ENCODE measurements at regions not wholly inside any gene's neighbourhood (a gene's known extent, or its start where the extent isn't known, plus 50 kb on each side); places are given as distances from the start of the nearest gene placed in this dataset.

- no peak overlapping the region for H3K4me2 ChIP-seq (ENCODE audit: low read length)
- H4K20me1 ChIP-seq (ENCODE audit: insufficient read depth) = no peaks in the 10 kb centered on the region
- BruUV-seq (replicated peaks) = no TSS peak
- TF ChIP-seq RAD21 (IDR thresholded peaks at IDR 0.05; ENCODE audit: low read depth) (no peak), ZNF274 (IDR thresholded peaks at IDR 0.05; ENCODE audit: low read depth, low read length) (no peak), SP1 (IDR thresholded peaks at IDR 0.05; ENCODE audit: low read depth) (no peak), ZBTB33 (IDR thresholded peaks at IDR 0.05; ENCODE audit: extremely low read depth, insufficient replicate concordance, low read length) (no peak), EZH2phosphoT487 (IDR thresholded peaks at IDR 0.05; ENCODE audit: borderline replicate concordance) (no peak), EGR1 (IDR thresholded peaks at IDR 0.05; ENCODE audit: low read depth) (no peak), ZFX (IDR thresholded peaks at IDR 0.05) (no peak), MAX (IDR thresholded peaks at IDR 0.05) (no peak)
- no peak overlapping the region for H3K27ac ChIP-seq (ENCODE audit: low read depth, low read length)
- ChIA-PET RAD21 (ENCODE audit: low non-redundant PET in 1 of 2, low total read pairs in 2 of 2, uncharacterized antibody in 2 of 2, unreplicated experiment in 2 of 2) (no interaction called here), POLR2A (no interaction called here), CTCF (interaction anchor here (1.2 kb wide), 1 partner anchor 118 kb away, joined by 3 read pairs; no protein-coding TSS in a partner anchor)
- H2AFZ ChIP-seq (ENCODE audit: low read depth, low read length, poor library complexity, severe bottlenecking) = no peak overlapping the region
- no peak overlapping the region for H3K4me3 ChIP-seq (replicated peaks in 1 of 2; ENCODE audit: low read depth in 1 of 2, low read length in 2 of 2)
- no peak overlapping the region for H3K9ac ChIP-seq (ENCODE audit: low read length)
- no peaks in the 10 kb centered on the region for H3K79me2 ChIP-seq (ENCODE audit: insufficient read depth, low read length)
- no peaks in the 10 kb centered on the region for H3K4me1 ChIP-seq (ENCODE audit: control insufficient read depth in 1 of 2, insufficient read depth in 2 of 2, low read length in 2 of 2)
- ATAC-seq (no peak), DNase-seq (ENCODE audit: low read depth, low spot score) (no peak)
- no peaks in the 10 kb centered on the region for H3K36me3 ChIP-seq (ENCODE audit: control insufficient read depth in 1 of 2, insufficient read depth in 2 of 2, low read length in 2 of 2)
- H3K9me3 ChIP-seq (ENCODE audit: control insufficient read depth in 1 of 2, insufficient read depth in 1 of 2, low read depth in 1 of 2, low read length in 2 of 2) = no peaks in the 10 kb centered on the region
- H3K27me3 ChIP-seq (ENCODE audit: insufficient read depth, low read length) = peaks cover 29% of the 10 kb centered on the region
- intact Hi-C loops (cut with micrococcal nuclease) = no loop called here
- no peaks in the 10 kb centered on the region for H3K9me2 ChIP-seq (ENCODE audit: insufficient read depth)
These were observed 65.6 kb upstream of the VPREB1 start for GRCh38 chr22:22178992-22179391.
